ENCODE measurements at regions not wholly inside any gene's neighbourhood (a gene's known extent, or its start where the extent isn't known, plus 50 kb on each side); places are given as distances from the start of the nearest gene placed in this dataset.

DNA sequence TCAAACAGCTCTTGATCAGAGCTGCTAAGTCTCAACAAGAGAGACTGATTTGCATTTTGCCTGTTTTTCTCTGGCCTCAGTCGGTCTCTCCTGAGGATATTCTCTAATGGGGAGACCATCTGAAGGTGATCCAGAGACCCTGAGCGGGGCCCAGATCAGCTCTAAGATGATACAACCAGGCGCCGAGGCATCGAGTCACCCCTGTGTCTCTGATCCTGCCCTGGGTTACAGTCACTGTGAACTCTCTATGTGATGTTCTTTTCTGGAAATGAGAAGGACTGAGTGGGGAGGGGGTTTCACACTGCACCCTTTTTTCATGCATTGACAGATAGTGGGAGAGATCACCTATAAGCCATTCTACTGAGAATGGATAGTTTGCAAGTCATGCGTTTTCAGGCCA lies 247.6 kb upstream of the PWP1 start:
- TF ChIP-seq, protein P1, sequence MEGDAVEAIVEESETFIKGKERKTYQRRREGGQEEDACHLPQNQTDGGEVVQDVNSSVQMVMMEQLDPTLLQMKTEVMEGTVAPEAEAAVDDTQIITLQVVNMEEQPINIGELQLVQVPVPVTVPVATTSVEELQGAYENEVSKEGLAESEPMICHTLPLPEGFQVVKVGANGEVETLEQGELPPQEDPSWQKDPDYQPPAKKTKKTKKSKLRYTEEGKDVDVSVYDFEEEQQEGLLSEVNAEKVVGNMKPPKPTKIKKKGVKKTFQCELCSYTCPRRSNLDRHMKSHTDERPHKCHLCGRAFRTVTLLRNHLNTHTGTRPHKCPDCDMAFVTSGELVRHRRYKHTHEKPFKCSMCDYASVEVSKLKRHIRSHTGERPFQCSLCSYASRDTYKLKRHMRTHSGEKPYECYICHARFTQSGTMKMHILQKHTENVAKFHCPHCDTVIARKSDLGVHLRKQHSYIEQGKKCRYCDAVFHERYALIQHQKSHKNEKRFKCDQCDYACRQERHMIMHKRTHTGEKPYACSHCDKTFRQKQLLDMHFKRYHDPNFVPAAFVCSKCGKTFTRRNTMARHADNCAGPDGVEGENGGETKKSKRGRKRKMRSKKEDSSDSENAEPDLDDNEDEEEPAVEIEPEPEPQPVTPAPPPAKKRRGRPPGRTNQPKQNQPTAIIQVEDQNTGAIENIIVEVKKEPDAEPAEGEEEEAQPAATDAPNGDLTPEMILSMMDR (IDR thresholded peaks at IDR 0.05), result no peak
- TF ChIP-seq POLR2A (IDR thresholded peaks at IDR 0.05), result no peak
- Histone ChIP-seq H3K27me3 (no peaks in the 10 kb centered on the region), H3K36me3 (replicated peaks in 1 of 2) (no peaks in the 10 kb centered on the region), H3K27ac (no peak overlapping the region), H3K9me3 (replicated peaks in 1 of 3) (no peaks in the 10 kb centered on the region), H3K4me1 (replicated peaks in 1 of 2) (no peaks in the 10 kb centered on the region), H3K4me3 (no peak overlapping the region)
- 85 to 95% (median 90%) methylated on average over 6 of the region's 6 CpGs for WGBS, 4 donors
- no peak for DNase-seq
- intact Hi-C loops (cut with DNase I), result no loop called here

DNA sequence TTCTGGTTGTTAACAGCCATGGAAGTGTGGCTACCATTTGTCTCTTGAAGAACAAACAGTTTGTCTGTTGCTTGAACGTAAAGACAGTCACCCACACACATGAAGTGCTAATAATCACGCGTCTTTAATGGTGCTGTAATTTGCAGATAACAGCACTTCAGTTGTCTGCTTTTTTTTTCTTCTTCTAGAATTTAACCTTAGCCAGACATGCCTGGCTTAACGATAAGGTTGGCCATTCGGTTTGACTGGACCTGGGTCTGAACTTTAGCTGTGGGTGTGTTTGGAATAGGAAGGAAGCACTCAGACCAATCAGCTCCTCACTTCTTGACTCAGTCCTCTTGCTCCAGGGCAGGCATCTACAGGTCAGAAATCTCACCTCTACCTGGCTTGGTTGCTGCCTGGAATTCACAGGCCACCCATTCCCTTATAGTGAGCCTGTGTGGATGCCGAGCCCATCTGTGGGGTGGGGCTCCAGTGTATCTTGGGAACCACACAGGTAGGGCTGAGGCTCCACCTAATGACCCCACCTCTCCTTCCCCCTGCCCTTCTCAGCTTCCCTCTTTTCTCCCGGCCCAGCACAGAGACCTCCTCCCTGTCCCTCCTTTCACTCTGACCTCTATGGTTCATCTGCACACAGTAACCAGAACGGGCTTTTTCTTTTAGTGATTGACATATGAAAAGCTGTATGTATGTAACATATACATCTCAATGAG lies 246.4 kb upstream of the PWP1 start:
- Histone ChIP-seq H3K27me3 (no peaks in the 10 kb centered on the region), H3K4me3 (no peak overlapping the region), H3K27ac (no peak overlapping the region), H3K9me3 (replicated peaks in 1 of 3) (no peaks in the 10 kb centered on the region), H3K4me1 (replicated peaks in 1 of 2) (no peaks in the 10 kb centered on the region), H3K36me3 (replicated peaks in 1 of 2) (no peaks in the 10 kb centered on the region)
- intact Hi-C loops (cut with DNase I), result no loop called here
- WGBS, 4 donors, result 73 to 81% (median 78%) methylated on average over 8 of the region's 8 CpGs
- no peak for DNase-seq
- TF ChIP-seq, protein P1 (IDR thresholded peaks at IDR 0.05), result no peak
- TF ChIP-seq POLR2A (IDR thresholded peaks at IDR 0.05), result no peak

DNA sequence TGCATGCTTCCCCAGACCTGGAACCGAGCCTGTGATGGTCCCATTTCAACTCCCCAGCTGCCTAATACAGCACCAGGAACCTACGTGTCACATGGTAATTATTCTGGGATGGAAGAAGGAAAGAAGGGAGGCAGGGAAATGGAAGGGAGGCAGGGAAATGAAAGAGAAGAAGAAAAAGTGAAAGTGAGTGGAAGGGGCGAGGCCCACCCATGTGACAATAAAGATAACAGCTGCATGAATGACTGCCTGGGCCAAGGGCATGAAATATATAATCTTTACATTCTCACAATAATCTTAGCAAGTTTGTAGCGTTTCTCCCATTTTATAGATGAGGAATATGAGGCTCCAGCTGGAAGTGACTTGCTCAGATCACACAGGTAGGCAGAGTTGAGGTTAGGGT lies 245.0 kb upstream of the PWP1 start:
- 81 to 88% (median 85%) methylated on average over 4 of the region's 4 CpGs for WGBS, 4 donors

DNA sequence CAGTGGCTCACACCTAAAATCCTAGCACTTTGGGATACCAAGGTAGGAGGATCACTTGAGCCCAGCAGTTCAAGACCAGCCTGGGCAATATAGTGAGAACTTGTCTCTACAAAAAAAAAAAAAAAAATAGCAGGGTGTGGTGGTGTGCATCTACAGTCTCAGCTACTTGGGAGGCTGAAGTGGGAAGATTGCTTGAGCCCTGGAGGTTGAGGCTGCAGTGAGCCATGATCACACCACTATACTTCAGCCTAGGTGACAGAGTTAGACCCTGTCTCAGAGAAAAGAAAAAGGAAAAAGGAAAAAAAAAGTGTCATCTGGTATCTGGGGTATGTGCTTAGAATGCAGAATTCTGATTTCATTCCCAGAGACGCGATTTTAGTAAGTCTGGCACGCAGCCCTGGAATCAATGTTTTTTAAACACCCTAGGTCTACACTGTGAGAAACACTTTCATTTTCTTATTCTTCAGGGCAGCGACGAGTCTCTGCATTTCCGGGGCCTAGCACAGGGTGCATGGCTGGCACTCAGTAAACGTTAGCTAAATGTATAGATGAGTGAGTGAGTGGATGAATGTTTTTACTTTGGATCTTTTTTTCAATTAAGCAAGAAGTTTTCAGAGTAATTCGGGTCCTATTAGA lies 243.8 kb upstream of the PWP1 start:
- DNase-seq, result peak in 1 of 7 donors; percentile 17
- no peaks in the 10 kb centered on the region for H3K4me1 ChIP-seq (replicated peaks in 1 of 2)
- intact Hi-C loops (cut with DNase I), result no loop called here
- peak overlapping the region in 1 of 4 donors; percentile 36 for H3K4me3 ChIP-seq
- 50 to 58% (median 54%) methylated on average over 8 of the region's 8 CpGs for WGBS, 4 donors
- H3K27ac ChIP-seq, result no peak overlapping the region
- no peaks in the 10 kb centered on the region for H3K9me3 ChIP-seq (replicated peaks in 1 of 3)
- TF ChIP-seq, protein P1 (IDR thresholded peaks at IDR 0.05), result no peak
- no peak for TF ChIP-seq POLR2A (IDR thresholded peaks at IDR 0.05)
- no peaks in the 10 kb centered on the region for H3K36me3 ChIP-seq (replicated peaks in 1 of 2)
- H3K27me3 ChIP-seq, result no peaks in the 10 kb centered on the region

More for the DNA sequence above, 245.0 kb upstream of the PWP1 start:
- intact Hi-C loops (cut with DNase I), result no loop called here
- no peak for TF ChIP-seq POLR2A (IDR thresholded peaks at IDR 0.05)
- TF ChIP-seq, protein P1 (IDR thresholded peaks at IDR 0.05), result no peak
- H3K9me3 ChIP-seq (replicated peaks in 1 of 3), result no peaks in the 10 kb centered on the region
- H3K4me3 ChIP-seq, result no peak overlapping the region
- no peak for DNase-seq
- no peak overlapping the region for H3K27ac ChIP-seq
- H3K27me3 ChIP-seq, result no peaks in the 10 kb centered on the region
- H3K36me3 ChIP-seq (replicated peaks in 1 of 2), result no peaks in the 10 kb centered on the region
- no peaks in the 10 kb centered on the region for H3K4me1 ChIP-seq (replicated peaks in 1 of 2)
